ENCODE measurements at regions not wholly inside any gene's neighbourhood (a gene's known extent, or its start where the extent isn't known, plus 50 kb on each side); places are given as distances from the start of the nearest gene placed in this dataset.

- no peaks in the 10 kb centered on the region for H3K4me1 ChIP-seq
- H3K27ac ChIP-seq, result no peak overlapping the region
- no peaks in the 10 kb centered on the region for H3K36me3 ChIP-seq
- TF ChIP-seq CTCF (IDR thresholded peaks at IDR 0.05) (no peak), POLR2A (IDR thresholded peaks at IDR 0.05) (no peak)
- no peaks in the 10 kb centered on the region for H3K9me3 ChIP-seq
- no peaks in the 10 kb centered on the region for H3K27me3 ChIP-seq
- no peak for DNase-seq
- H3K4me3 ChIP-seq, result no peak overlapping the region
These were observed 500.8 kb downstream of the INSC start for GRCh38 chr11:15615398-15616096.

- Histone ChIP-seq H3K27me3 (no peaks in the 10 kb centered on the region), H3K9me3 (no peaks in the 10 kb centered on the region), H3K4me3 (no peak overlapping the region), H3K36me3 (no peaks in the 10 kb centered on the region), H3K27ac (no peak overlapping the region), H3K4me1 (no peaks in the 10 kb centered on the region)
- TF ChIP-seq POLR2A (IDR thresholded peaks at IDR 0.05) (no peak), CTCF (IDR thresholded peaks at IDR 0.05) (no peak)
- DNase-seq, result no peak
These were observed 501.7 kb downstream of the INSC start for GRCh38 chr11:15616130-15617105.

- Histone ChIP-seq H3K4me1 (no peaks in the 10 kb centered on the region), H3K4me3 (no peak overlapping the region), H3K27ac (no peak overlapping the region), H3K9me3 (no peaks in the 10 kb centered on the region), H3K36me3 (no peaks in the 10 kb centered on the region), H3K27me3 (no peaks in the 10 kb centered on the region)
- no peak for TF ChIP-seq POLR2A (IDR thresholded peaks at IDR 0.05)
- no peak for TF ChIP-seq CTCF (IDR thresholded peaks at IDR 0.05)
- DNase-seq, result no peak
These were observed 502.4 kb downstream of the INSC start for GRCh38 chr11:15617126-15617525.

GRCh38 chr11:15618583-15619032, 503.9 kb downstream of the INSC start:
- no peaks in the 10 kb centered on the region for H3K9me3 ChIP-seq
- H3K4me1 ChIP-seq, result no peaks in the 10 kb centered on the region
- no peak for DNase-seq
- H3K4me3 ChIP-seq, result no peak overlapping the region
- H3K27ac ChIP-seq, result peak overlapping the region in 1 of 4 donors; percentile 3
- TF ChIP-seq CTCF (IDR thresholded peaks at IDR 0.05) (no peak), POLR2A (IDR thresholded peaks at IDR 0.05) (no peak)
- no peaks in the 10 kb centered on the region for H3K36me3 ChIP-seq
- no peaks in the 10 kb centered on the region for H3K27me3 ChIP-seq

- H3K9me3 ChIP-seq, result no peaks in the 10 kb centered on the region
- H3K27me3 ChIP-seq, result no peaks in the 10 kb centered on the region
- H3K27ac ChIP-seq, result no peak overlapping the region
- H3K4me3 ChIP-seq, result no peak overlapping the region
- no peaks in the 10 kb centered on the region for H3K36me3 ChIP-seq
- TF ChIP-seq POLR2A (IDR thresholded peaks at IDR 0.05) (no peak), CTCF (IDR thresholded peaks at IDR 0.05) (no peak)
- DNase-seq, result no peak
- H3K4me1 ChIP-seq, result no peaks in the 10 kb centered on the region
These were observed 506.8 kb downstream of the INSC start for GRCh38 chr11:15621565-15621964.
